22Rv1 (cell line): ENCODE measurements at regions not wholly inside any gene's neighbourhood (a gene's known extent, or its start where the extent isn't known, plus 50 kb on each side); places are given as distances from the start of the nearest gene placed in this dataset.

ENCODE experiments used
- CTCF ChIP-seq: fragments of 450-650 bp; IDR thresholded peaks from 2 replicates; pipeline ENCODE4 v1.5.1; 2017; ENCODE audit warnings: mild to moderate bottlenecking
- ZFX ChIP-seq: fragments of 450-650 bp; IDR thresholded peaks from 2 replicates; pipeline ENCODE4 v1.6.1; 2017; ENCODE audit warnings: antibody characterized with exemption, borderline replicate concordance

GRCh38 chr2:142687509-142687908 lies 190.0 kb upstream of the KYNU start:
- TF ChIP-seq CTCF (no peak), ZFX (no peak)
